HEK293 (cell line): ENCODE measurements at regions not wholly inside any gene's neighbourhood (a gene's known extent, or its start where the extent isn't known, plus 50 kb on each side); places are given as distances from the start of the nearest gene placed in this dataset.

Source experiments
- CTCF ChIA-PET: fragments of 350-600 bp; formaldehyde crosslinking; extraction: SDS; loops from one replicate; lab custom pipeline; 2021; ENCODE audit warnings: antibody characterized with exemption; lab: Yijun Ruan, JAX
- POLR2A ChIA-PET: fragments of 300-600 bp; formaldehyde crosslinking; extraction: SDS; loops from one replicate; lab custom pipeline; 2020; ENCODE audit warnings: antibody characterized with exemption, inconsistent platforms; lab: Yijun Ruan, JAX
- H3K27ac ChIP-seq: fragments of 200-500 bp; sonication (Bioruptor generic); 2 replicates; pipeline ENCODE4 v1.5.1; 2014; ENCODE audit warnings: low read depth, low read length, control low read depth, inconsistent platforms; ENCODE audit errors: extremely low read depth
- H3K36me3 ChIP-seq, 2 experiments: fragments of 200-500 bp in 1 of 2; sonication (Bioruptor generic) in 1 of 2; 1 replicate in 1 of 2; 2 replicates in 1 of 2; pipeline ENCODE4 v1.5.1; 2014 to 2017; ENCODE audit warnings: inconsistent platforms in 2 of 2, low read length in 2 of 2; ENCODE audit not compliant: control insufficient read depth in 2 of 2, insufficient read depth in 1 of 2
- H3K4me1 ChIP-seq: fragments of 200-500 bp; sonication (Bioruptor generic); 2 replicates; pipeline ENCODE4 v1.5.1; 2014; ENCODE audit warnings: mild to moderate bottlenecking, low read length, inconsistent platforms; ENCODE audit not compliant: control insufficient read depth, insufficient read depth
- H3K4me3 ChIP-seq: 2 replicates; pipeline ENCODE4 v1.5.1; 2011; ENCODE audit warnings: low read depth, mild to moderate bottlenecking, control low read depth, low read length, moderate library complexity
- H3K9me3 ChIP-seq: fragments of 200-500 bp; sonication (Bioruptor generic); 2 replicates; pipeline ENCODE4 v1.5.1; 2014; ENCODE audit warnings: low read depth, low read length, inconsistent platforms; ENCODE audit not compliant: control insufficient read depth, insufficient read depth
- AEBP2 ChIP-seq: fragments of 450-650 bp; formaldehyde crosslinking; IDR thresholded peaks from 2 replicates; pipeline ENCODE4 v1.5.1; 2016; ENCODE audit warnings: missing biosample characterization, missing genetic modification characterization, borderline replicate concordance
- GLI2 ChIP-seq: fragments of 450-650 bp; formaldehyde crosslinking; IDR thresholded peaks from 2 replicates; pipeline ENCODE4; 2017; ENCODE audit warnings: missing biosample characterization, missing genetic modification characterization, low read depth, borderline replicate concordance
- GLIS1 ChIP-seq: fragments of 450-650 bp; formaldehyde crosslinking; IDR thresholded peaks from 2 replicates; pipeline ENCODE4 v1.5.1; 2016; ENCODE audit warnings: missing biosample characterization, missing genetic modification characterization
- HOXA7 ChIP-seq: sonication (generic); formaldehyde crosslinking; IDR thresholded peaks from 2 replicates; pipeline ENCODE4 v1.8.1; 2022; ENCODE audit warnings: missing genetic modification reagents, borderline replicate concordance
- KLF7 ChIP-seq: fragments of 450-650 bp; formaldehyde crosslinking; IDR thresholded peaks from 2 replicates; pipeline ENCODE4 v1.5.1; 2016; ENCODE audit warnings: missing biosample characterization, missing genetic modification characterization, borderline replicate concordance
- PBX3 ChIP-seq: sonication (generic); formaldehyde crosslinking; IDR thresholded peaks from 2 replicates; pipeline ENCODE4 v1.8.1; 2022; ENCODE audit warnings: mild to moderate bottlenecking, moderate library complexity, missing genetic modification reagents
- PRDM10 ChIP-seq: fragments of 450-650 bp; formaldehyde crosslinking; IDR thresholded peaks from 2 replicates; pipeline ENCODE4 v1.5.1; 2016; ENCODE audit warnings: missing biosample characterization, missing genetic modification characterization
- REPIN1 ChIP-seq: fragments of 450-650 bp; formaldehyde crosslinking; IDR thresholded peaks from 2 replicates; pipeline ENCODE4 v1.5.1; 2017; ENCODE audit warnings: missing biosample characterization, missing genetic modification characterization, low read depth
- ZBTB1 ChIP-seq: fragments of 450-650 bp; formaldehyde crosslinking; IDR thresholded peaks from 2 replicates; pipeline ENCODE4 v1.5.1; 2016; ENCODE audit warnings: missing biosample characterization, missing genetic modification characterization
- ZNF140 ChIP-seq: fragments of 450-650 bp; formaldehyde crosslinking; IDR thresholded peaks from 2 replicates; pipeline ENCODE4 v1.5.1; 2016; ENCODE audit warnings: missing biosample characterization, missing genetic modification characterization
- ZNF175 ChIP-seq: fragments of 450-650 bp; formaldehyde crosslinking; IDR thresholded peaks from 2 replicates; pipeline ENCODE4 v1.5.1; 2016; ENCODE audit warnings: missing biosample characterization, missing genetic modification characterization
- ZNF324 ChIP-seq: fragments of 450-650 bp; formaldehyde crosslinking; IDR thresholded peaks from 2 replicates; pipeline ENCODE4 v1.5.1; 2016; ENCODE audit warnings: missing biosample characterization, missing genetic modification characterization
- ZNF548 ChIP-seq: fragments of 450-650 bp; formaldehyde crosslinking; IDR thresholded peaks from 2 replicates; pipeline ENCODE4 v1.5.1; 2016; ENCODE audit warnings: missing biosample characterization, missing genetic modification characterization
- ZNF621 ChIP-seq: fragments of 450-650 bp; formaldehyde crosslinking; IDR thresholded peaks from 2 replicates; pipeline ENCODE4 v1.5.1; 2017; ENCODE audit warnings: missing biosample characterization, missing genetic modification characterization
- ZNF677 ChIP-seq: fragments of 450-650 bp; IDR thresholded peaks from 2 replicates; pipeline ENCODE4 v1.5.0; 2018; ENCODE audit warnings: missing biosample characterization, mild to moderate bottlenecking, missing genetic modification characterization, moderate library complexity
- ZNF704 ChIP-seq: fragments of 450-650 bp; formaldehyde crosslinking; IDR thresholded peaks from 2 replicates; pipeline ENCODE4 v1.5.1; 2016; ENCODE audit warnings: missing biosample characterization, missing genetic modification characterization
- TF ChIP-seq, protein P1 (sequence below): IDR thresholded peaks from 2 replicates; pipeline ENCODE4 v1.6.1; 2011; ENCODE audit warnings: mild to moderate bottlenecking, low read depth, low read length, borderline replicate concordance
- TF ChIP-seq, protein P2 (sequence below): fragments of 450-650 bp; formaldehyde crosslinking; IDR thresholded peaks from 2 replicates; pipeline ENCODE4 v1.5.1; 2016; ENCODE audit warnings: missing biosample characterization, missing genetic modification characterization
- TF ChIP-seq, protein P3 (sequence below): fragments of 450-650 bp; formaldehyde crosslinking; IDR thresholded peaks from 2 replicates; pipeline ENCODE4; 2016; ENCODE audit warnings: missing biosample characterization, missing genetic modification characterization
- TF ChIP-seq, protein P4 (sequence below): fragments of 450-650 bp; formaldehyde crosslinking; optimal IDR thresholded peaks from 2 replicates; pipeline ENCODE3; 2016; ENCODE audit warnings: missing biosample characterization, mild to moderate bottlenecking, missing genetic modification characterization
- TF ChIP-seq, protein P5 (sequence below): fragments of 450-650 bp; formaldehyde crosslinking; IDR thresholded peaks from 2 replicates; pipeline ENCODE4 v1.5.0; 2017; ENCODE audit warnings: missing biosample characterization, missing genetic modification characterization, borderline replicate concordance

- TF ChIP-seq ZNF621 (tag by site-specific recombination): no peak
- TF ChIP-seq, protein P1, sequence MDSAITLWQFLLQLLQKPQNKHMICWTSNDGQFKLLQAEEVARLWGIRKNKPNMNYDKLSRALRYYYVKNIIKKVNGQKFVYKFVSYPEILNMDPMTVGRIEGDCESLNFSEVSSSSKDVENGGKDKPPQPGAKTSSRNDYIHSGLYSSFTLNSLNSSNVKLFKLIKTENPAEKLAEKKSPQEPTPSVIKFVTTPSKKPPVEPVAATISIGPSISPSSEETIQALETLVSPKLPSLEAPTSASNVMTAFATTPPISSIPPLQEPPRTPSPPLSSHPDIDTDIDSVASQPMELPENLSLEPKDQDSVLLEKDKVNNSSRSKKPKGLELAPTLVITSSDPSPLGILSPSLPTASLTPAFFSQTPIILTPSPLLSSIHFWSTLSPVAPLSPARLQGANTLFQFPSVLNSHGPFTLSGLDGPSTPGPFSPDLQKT: no peak
- TF ChIP-seq AEBP2 (tag by site-specific recombination): no peak
- no peak for TF ChIP-seq ZNF704
Measured at GRCh38 chr3:144487011-144487410, 515.4 kb downstream of the DIPK2A start (continued).

- Histone ChIP-seq H3K4me3 (no peak overlapping the region), H3K27ac (no peak overlapping the region), H3K4me1 (no peaks in the 10 kb centered on the region), H3K9me3 (no peaks in the 10 kb centered on the region), H3K36me3 (no peaks in the 10 kb centered on the region)
- ChIA-PET POLR2A (no interaction called here), CTCF (no interaction called here)
- TF ChIP-seq KLF7 (tag by site-specific recombination) (no peak), ZNF140 (no peak), ZBTB1 (no peak), ZNF175 (tag by site-specific recombination) (no peak), HOXA7 (CRISPR knock-in tag) (no peak), GLI2 (tag by site-specific recombination) (no peak), ZNF548 (tag by site-specific recombination) (no peak), GLIS1 (no peak), PRDM10 (tag by site-specific recombination) (no peak), REPIN1 (no peak), PBX3 (no peak), ZNF324 (tag by site-specific recombination) (no peak), ZNF677 (tag by site-specific recombination) (no peak)
- TF ChIP-seq, protein P2, sequence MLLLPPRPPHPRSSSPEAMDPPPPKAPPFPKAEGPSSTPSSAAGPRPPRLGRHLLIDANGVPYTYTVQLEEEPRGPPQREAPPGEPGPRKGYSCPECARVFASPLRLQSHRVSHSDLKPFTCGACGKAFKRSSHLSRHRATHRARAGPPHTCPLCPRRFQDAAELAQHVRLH (tag by site-specific recombination): no peak
- TF ChIP-seq, protein P3, sequence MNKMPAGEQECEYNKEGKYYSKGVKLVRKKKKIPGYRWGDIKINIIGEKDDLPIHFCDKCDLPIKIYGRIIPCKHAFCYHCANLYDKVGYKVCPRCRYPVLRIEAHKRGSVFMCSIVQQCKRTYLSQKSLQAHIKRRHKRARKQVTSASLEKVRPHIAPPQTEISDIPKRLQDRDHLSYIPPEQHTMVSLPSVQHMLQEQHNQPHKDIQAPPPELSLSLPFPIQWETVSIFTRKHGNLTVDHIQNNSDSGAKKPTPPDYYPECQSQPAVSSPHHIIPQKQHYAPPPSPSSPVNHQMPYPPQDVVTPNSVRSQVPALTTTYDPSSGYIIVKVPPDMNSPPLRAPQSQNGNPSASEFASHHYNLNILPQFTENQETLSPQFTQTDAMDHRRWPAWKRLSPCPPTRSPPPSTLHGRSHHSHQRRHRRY (tag by site-specific recombination): no peak
- TF ChIP-seq, protein P4, sequence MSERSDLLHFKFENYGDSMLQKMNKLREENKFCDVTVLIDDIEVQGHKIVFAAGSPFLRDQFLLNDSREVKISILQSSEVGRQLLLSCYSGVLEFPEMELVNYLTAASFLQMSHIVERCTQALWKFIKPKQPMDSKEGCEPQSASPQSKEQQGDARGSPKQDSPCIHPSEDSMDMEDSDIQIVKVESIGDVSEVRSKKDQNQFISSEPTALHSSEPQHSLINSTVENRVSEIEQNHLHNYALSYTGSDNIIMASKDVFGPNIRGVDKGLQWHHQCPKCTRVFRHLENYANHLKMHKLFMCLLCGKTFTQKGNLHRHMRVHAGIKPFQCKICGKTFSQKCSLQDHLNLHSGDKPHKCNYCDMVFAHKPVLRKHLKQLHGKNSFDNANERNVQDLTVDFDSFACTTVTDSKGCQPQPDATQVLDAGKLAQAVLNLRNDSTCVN (tag by site-specific recombination): no peak
- TF ChIP-seq, protein P5, sequence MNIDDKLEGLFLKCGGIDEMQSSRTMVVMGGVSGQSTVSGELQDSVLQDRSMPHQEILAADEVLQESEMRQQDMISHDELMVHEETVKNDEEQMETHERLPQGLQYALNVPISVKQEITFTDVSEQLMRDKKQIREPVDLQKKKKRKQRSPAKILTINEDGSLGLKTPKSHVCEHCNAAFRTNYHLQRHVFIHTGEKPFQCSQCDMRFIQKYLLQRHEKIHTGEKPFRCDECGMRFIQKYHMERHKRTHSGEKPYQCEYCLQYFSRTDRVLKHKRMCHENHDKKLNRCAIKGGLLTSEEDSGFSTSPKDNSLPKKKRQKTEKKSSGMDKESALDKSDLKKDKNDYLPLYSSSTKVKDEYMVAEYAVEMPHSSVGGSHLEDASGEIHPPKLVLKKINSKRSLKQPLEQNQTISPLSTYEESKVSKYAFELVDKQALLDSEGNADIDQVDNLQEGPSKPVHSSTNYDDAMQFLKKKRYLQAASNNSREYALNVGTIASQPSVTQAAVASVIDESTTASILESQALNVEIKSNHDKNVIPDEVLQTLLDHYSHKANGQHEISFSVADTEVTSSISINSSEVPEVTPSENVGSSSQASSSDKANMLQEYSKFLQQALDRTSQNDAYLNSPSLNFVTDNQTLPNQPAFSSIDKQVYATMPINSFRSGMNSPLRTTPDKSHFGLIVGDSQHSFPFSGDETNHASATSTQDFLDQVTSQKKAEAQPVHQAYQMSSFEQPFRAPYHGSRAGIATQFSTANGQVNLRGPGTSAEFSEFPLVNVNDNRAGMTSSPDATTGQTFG (tag by site-specific recombination): no peak
Measured at GRCh38 chr3:144488927-144489326, 517.3 kb downstream of the DIPK2A start.
